Mononuclear cell (primary cell): ENCODE measurements at regions not wholly inside any gene's neighbourhood (a gene's known extent, or its start where the extent isn't known, plus 50 kb on each side); places are given as distances from the start of the nearest gene placed in this dataset.

Source experiments
- H3K27me3 ChIP-seq: 2 replicates; pipeline ENCODE4 v1.6.0; 2011; ENCODE audit warnings: low read length, control low read depth; ENCODE audit not compliant: insufficient read depth
- H3K4me1 ChIP-seq: 2 replicates; pipeline ENCODE4 v1.5.1; 2011; ENCODE audit warnings: mild to moderate bottlenecking, low read length, control low read depth; ENCODE audit not compliant: insufficient read depth
- H3K4me3 ChIP-seq: 2 replicates; pipeline ENCODE4 v1.5.1; 2011; ENCODE audit warnings: mild to moderate bottlenecking, low read length, moderate library complexity
- H3K9me3 ChIP-seq: 2 replicates; pipeline ENCODE4 v1.5.1; 2011; ENCODE audit warnings: low read depth, mild to moderate bottlenecking, control low read depth, low read length

DNA sequence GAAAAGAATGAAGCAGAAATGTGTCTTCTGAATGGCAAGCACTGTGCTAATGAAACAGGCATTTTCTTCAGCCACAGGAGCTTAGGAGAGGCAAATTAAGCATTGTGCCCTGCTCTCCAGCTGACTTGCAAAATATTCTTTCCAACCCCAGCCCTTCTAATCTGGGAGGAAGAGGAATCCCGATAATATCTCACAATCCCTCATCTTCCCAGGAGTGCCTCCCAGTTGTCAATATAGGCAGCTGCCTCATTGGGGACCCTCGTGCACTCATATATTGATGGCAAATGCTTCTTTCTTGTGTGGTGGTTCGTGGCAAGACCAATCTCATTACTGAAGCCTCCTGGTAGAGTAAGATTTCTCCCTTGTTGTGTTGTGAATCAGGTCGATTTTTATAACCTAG, 299.0 kb downstream of the COG6 start:
- Histone ChIP-seq H3K4me3 (no peak overlapping the region), H3K9me3 (no peaks in the 10 kb centered on the region), H3K27me3 (no peaks in the 10 kb centered on the region), H3K4me1 (peaks cover 15% of the 10 kb centered on the region)

- Histone ChIP-seq H3K27me3 (no peaks in the 10 kb centered on the region), H3K9me3 (no peaks in the 10 kb centered on the region), H3K4me1 (peaks cover 15% of the 10 kb centered on the region), H3K4me3 (no peak overlapping the region)
These were observed 300.1 kb downstream of the COG6 start for GRCh38 chr13:39955560-39955959.

- H3K27me3 ChIP-seq = no peaks in the 10 kb centered on the region
- peaks cover 15% of the 10 kb centered on the region for H3K4me1 ChIP-seq
- no peak overlapping the region for H3K4me3 ChIP-seq
- H3K9me3 ChIP-seq = no peaks in the 10 kb centered on the region
These were observed 300.6 kb downstream of the COG6 start for GRCh38 chr13:39956036-39956435.

DNA sequence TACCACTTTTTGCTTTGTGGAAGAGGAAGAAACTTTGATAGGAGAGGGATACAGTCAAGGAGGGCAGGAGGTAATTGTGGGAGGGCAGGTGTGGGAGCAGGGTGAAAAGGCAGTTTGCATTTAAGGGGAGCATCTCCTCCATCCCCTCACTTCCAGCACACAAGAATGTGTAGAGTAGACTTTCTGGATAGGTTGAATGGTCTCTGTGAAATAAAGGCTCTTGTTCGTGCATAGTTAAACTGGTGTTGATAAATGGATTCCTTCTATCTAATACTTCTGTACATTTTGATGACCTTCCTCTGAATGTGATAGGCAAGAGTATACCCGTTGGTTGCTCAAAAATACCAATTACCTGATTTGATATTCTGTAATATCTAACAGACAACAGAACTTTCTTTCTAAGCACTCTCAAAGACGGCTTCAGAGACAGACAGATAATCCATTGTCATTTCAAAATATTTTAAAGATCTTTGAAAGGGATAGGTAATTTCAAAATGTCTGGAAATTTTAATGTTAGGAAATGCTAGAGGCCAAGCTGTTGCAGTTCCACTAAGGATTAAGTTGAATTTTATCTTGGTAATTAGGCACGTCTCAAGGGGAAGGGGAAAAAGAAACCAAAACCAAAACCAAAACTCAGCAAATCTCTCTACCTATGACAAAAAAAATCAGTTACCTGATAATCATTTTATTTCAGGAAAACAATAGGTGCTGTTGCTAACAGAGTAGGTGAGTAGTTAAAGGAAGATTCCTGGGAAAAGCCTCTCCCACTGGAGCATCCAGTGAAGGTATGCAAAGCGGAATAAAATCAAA, 302.6 kb downstream of the COG6 start:
- no peak overlapping the region for H3K4me3 ChIP-seq
- no peaks in the 10 kb centered on the region for H3K9me3 ChIP-seq
- H3K4me1 ChIP-seq = peaks cover 9% of the 10 kb centered on the region
- no peaks in the 10 kb centered on the region for H3K27me3 ChIP-seq

DNA sequence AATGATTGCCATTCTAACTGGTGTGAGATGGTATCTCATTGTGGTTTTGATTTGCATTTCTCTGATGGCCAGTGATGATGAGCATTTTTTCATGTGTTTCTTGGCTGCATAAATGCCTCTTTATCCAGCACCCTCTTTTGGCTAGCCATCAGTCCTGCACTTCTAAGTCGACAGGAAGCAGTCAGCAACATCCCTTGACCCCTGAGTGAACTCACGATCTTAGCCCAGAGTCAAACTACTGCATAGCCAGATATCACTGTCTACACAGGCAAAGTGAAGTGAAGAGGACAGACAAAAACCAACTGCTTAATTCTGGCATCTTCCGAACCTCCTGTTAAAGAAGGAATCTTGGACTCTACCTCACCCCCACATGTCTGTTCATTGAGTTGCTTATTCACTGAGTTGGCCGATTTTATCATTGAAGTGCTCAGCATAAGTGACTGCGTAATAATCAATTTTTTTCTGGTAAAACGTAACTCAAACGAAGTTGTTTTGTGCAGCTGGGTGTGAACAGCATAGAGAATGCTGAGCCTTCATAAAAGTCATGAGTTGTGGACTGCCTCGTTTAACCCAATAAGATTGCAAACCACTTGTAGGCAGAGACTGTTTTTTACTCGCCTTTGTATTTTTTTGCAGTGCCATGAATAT, 304.2 kb downstream of the COG6 start:
- H3K4me3 ChIP-seq = no peak overlapping the region
- no peaks in the 10 kb centered on the region for H3K27me3 ChIP-seq
- H3K9me3 ChIP-seq = no peaks in the 10 kb centered on the region
- H3K4me1 ChIP-seq = peaks cover 6% of the 10 kb centered on the region

GRCh38 chr13:39960191-39960590, 304.7 kb downstream of the COG6 start:
- peaks cover 6% of the 10 kb centered on the region for H3K4me1 ChIP-seq
- H3K4me3 ChIP-seq = no peak overlapping the region
- no peaks in the 10 kb centered on the region for H3K27me3 ChIP-seq
- H3K9me3 ChIP-seq = no peaks in the 10 kb centered on the region

GRCh38 chr13:39961036-39961435, 305.6 kb downstream of the COG6 start:
- H3K4me3 ChIP-seq = no peak overlapping the region
- no peaks in the 10 kb centered on the region for H3K27me3 ChIP-seq
- H3K9me3 ChIP-seq = no peaks in the 10 kb centered on the region
- peaks cover 4% of the 10 kb centered on the region for H3K4me1 ChIP-seq

DNA sequence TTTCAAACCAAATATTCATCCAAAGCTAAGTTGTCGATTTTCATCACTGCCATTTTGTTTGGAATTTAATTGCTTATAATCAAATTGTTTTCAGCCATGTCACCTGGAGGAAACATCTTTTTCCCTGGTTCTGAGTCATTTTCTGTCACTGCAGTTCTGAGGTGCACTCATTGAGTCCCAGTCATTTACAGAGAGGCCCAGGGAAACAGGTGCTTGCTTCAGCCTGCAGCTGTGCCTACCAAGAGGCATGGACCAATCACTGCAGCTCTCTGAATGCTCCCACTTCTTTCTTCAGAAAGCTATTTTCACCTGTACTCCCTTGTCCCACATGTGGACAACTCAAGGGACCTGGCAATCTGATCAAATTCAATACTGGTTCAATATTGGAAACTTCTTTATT, 308.1 kb downstream of the COG6 start:
- Histone ChIP-seq H3K4me3 (no peak overlapping the region), H3K27me3 (no peaks in the 10 kb centered on the region), H3K9me3 (no peaks in the 10 kb centered on the region), H3K4me1 (no peaks in the 10 kb centered on the region)

DNA sequence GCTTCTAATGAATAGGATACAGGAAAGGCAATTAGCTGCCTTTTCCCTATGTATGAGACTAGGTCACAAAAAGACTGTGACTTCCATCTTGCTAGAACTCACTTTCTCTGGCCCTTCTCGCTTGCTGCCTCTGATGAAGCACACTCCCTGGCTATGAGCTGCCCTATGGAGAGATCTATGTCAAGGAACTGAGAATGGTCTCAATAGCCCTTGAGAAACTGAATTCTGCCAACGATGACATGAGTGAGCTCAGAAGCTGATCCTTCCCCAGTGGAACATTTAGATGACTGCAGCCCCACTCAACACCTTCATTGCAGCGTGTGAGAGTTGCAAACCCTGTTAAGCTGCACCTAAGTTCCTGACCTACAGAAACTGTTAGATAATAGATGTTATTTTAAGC, 309.8 kb downstream of the COG6 start:
- H3K4me1 ChIP-seq = no peaks in the 10 kb centered on the region
- H3K27me3 ChIP-seq = no peaks in the 10 kb centered on the region
- no peaks in the 10 kb centered on the region for H3K9me3 ChIP-seq
- no peak overlapping the region for H3K4me3 ChIP-seq

GRCh38 chr13:39967199-39967959, 311.9 kb downstream of the COG6 start:
- no peaks in the 10 kb centered on the region for H3K9me3 ChIP-seq
- H3K4me1 ChIP-seq = no peaks in the 10 kb centered on the region
- no peaks in the 10 kb centered on the region for H3K27me3 ChIP-seq
- H3K4me3 ChIP-seq = no peak overlapping the region

GRCh38 chr13:39968646-39969475, 313.4 kb downstream of the COG6 start:
- Histone ChIP-seq H3K9me3 (no peaks in the 10 kb centered on the region), H3K27me3 (no peaks in the 10 kb centered on the region), H3K4me3 (no peak overlapping the region), H3K4me1 (no peaks in the 10 kb centered on the region)

- Histone ChIP-seq H3K4me3 (no peak overlapping the region), H3K27me3 (no peaks in the 10 kb centered on the region), H3K9me3 (no peaks in the 10 kb centered on the region), H3K4me1 (no peaks in the 10 kb centered on the region)
These were observed 314.9 kb downstream of the COG6 start for GRCh38 chr13:39970177-39970846.

DNA sequence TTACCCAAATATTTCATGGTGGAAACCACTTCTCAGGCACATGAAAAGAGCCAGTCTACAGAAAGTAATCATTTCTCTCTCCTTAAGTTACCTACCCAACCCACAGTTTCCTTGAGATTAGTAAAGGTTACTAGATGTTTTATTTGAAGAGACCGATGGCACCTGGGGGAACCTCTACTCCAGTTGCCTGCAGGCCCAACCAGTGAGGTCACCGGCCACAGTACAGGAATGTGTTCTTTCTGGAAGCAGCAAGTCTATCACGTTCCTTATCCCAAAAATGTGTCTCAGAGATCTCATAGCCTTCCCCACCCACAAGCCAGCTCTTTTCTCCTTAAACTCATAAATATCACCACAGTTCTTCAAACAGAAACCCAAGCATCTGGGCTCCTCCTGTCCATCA, 316.1 kb downstream of the COG6 start:
- Histone ChIP-seq H3K4me3 (no peak overlapping the region), H3K9me3 (no peaks in the 10 kb centered on the region), H3K27me3 (no peaks in the 10 kb centered on the region), H3K4me1 (no peaks in the 10 kb centered on the region)

DNA sequence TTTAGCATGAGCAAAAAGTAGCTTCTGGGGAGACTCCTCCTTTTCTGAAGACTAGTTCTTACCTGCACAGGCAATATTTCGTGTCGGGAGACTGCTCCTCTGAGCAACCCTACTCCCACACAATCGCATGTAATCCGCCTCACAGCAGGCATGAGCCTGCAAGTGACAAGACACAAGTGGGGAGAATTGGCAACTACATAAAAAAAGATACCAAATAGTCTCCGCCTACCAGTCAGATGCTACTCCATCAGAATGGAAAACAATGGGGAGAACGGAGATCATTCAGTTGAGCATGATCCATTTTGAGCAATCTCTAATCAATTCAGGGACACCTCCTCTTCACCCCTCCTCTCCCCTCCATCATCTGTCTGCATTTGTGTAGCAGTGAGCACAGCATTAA, 321.0 kb downstream of the COG6 start:
- no peaks in the 10 kb centered on the region for H3K4me1 ChIP-seq

More for the DNA sequence above, 321.0 kb downstream of the COG6 start:
- no peaks in the 10 kb centered on the region for H3K27me3 ChIP-seq
- no peak overlapping the region for H3K4me3 ChIP-seq
- H3K9me3 ChIP-seq = no peaks in the 10 kb centered on the region
